Adrenal gland (tissue), 5 donors: ENCODE measurements at regions not wholly inside any gene's neighbourhood (a gene's known extent, or its start where the extent isn't known, plus 50 kb on each side); places are given as distances from the start of the nearest gene placed in this dataset.

ENCODE experiments used
- CTCF ChIP-seq, 6 experiments: fragments of 450-650 bp in 4 of 6; fragments of 200-600 bp in 2 of 6; sonication (generic) in 1 of 6; IDR thresholded peaks; 1 replicate in 5 of 6; 2 replicates in 1 of 6; pipeline versions ENCODE4 v1.5.1 to v1.8.0; 2016 to 2021; ENCODE audit warnings: antibody characterized with exemption in 6 of 6, mild to moderate bottlenecking in 2 of 6, moderate library complexity in 1 of 6
- POLR2A ChIP-seq, 2 donors: fragments of 450-650 bp; IDR thresholded peaks; one replicate each; pipeline ENCODE4 v1.6.1; 2017; ENCODE audit warnings: antibody characterized with exemption in 2 of 2, mild to moderate bottlenecking in 2 of 2, moderate library complexity in 1 of 2
- donor health status: DM: no; HTN: no; CAD: no.

GRCh38 chr2:239726631-239727181 is 298.4 kb downstream of the NDUFA10 start:
- no peak for TF ChIP-seq POLR2A (IDR thresholded peaks at IDR 0.05)
- no peak for TF ChIP-seq CTCF (IDR thresholded peaks at IDR 0.05)
